ENCODE measurements at regions not wholly inside any gene's neighbourhood (a gene's known extent, or its start where the extent isn't known, plus 50 kb on each side); places are given as distances from the start of the nearest gene placed in this dataset.
A peak's percentile ranks its signal among the peaks of the same experiment; 100 is the strongest.
"Not testable (repeated sequence)": the region's sequence is repeated elsewhere in the genome, so short reads cannot be mapped to it uniquely, and the experiment has no call there.

- no peak for DNase-seq
Measured at GRCh38 chr3:153762411-153763235, 358.6 kb upstream of the ARHGEF26 start.

- no peak for DNase-seq
Measured at GRCh38 chr3:153767601-153768560, 353.3 kb upstream of the ARHGEF26 start.

GRCh38 chr3:153768561-153769469 lies 352.4 kb upstream of the ARHGEF26 start:
- peak; percentile 36 for DNase-seq

GRCh38 chr3:153783106-153783505 lies 338.1 kb upstream of the ARHGEF26 start:
- no peak for DNase-seq

GRCh38 chr3:153783741-153784480 lies 337.3 kb upstream of the ARHGEF26 start:
- no peak for DNase-seq

- no peak for DNase-seq
Measured at GRCh38 chr3:153785901-153786300, 335.3 kb upstream of the ARHGEF26 start.

GRCh38 chr3:153789380-153789779 lies 331.8 kb upstream of the ARHGEF26 start:
- DNase-seq, result no peak

- DNase-seq, result not testable (repeated sequence)
Measured at GRCh38 chr3:153797056-153797455, 324.1 kb upstream of the ARHGEF26 start.

GRCh38 chr3:153809097-153809496 lies 312.1 kb upstream of the ARHGEF26 start:
- no peak for DNase-seq

GRCh38 chr3:153818338-153818737 lies 302.9 kb upstream of the ARHGEF26 start:
- DNase-seq, result no peak

- no peak for DNase-seq
Measured at GRCh38 chr3:153820035-153820434, 301.2 kb upstream of the ARHGEF26 start.

- DNase-seq, result not testable (repeated sequence)
Measured at GRCh38 chr3:153828346-153828745, 292.8 kb upstream of the ARHGEF26 start.

GRCh38 chr3:153829606-153830170 lies 291.5 kb upstream of the ARHGEF26 start:
- no peak for DNase-seq

GRCh38 chr3:153830552-153830951 lies 290.6 kb upstream of the ARHGEF26 start:
- DNase-seq, result no peak

GRCh38 chr3:153835540-153835939 lies 285.6 kb upstream of the ARHGEF26 start:
- no peak for DNase-seq

GRCh38 chr3:153840487-153840886 lies 280.7 kb upstream of the ARHGEF26 start:
- DNase-seq, result no peak

- DNase-seq, result no peak
Measured at GRCh38 chr3:153843994-153844393, 277.2 kb upstream of the ARHGEF26 start.

- no peak for DNase-seq
Measured at GRCh38 chr3:153845311-153845710, 275.9 kb upstream of the ARHGEF26 start.

- DNase-seq, result no peak
Measured at GRCh38 chr3:153848702-153849101, 272.5 kb upstream of the ARHGEF26 start.

- DNase-seq, result no peak
Measured at GRCh38 chr3:153852355-153852754, 268.8 kb upstream of the ARHGEF26 start.

GRCh38 chr3:153853163-153853562 lies 268.0 kb upstream of the ARHGEF26 start:
- DNase-seq, result no peak

- no peak for DNase-seq
Measured at GRCh38 chr3:153855772-153856171, 265.4 kb upstream of the ARHGEF26 start.

Measured in CD4-positive, alpha-beta T cell treated with Interferon gamma for 1 hour (primary cell).